ENCODE measurements at regions not wholly inside any gene's neighbourhood (a gene's known extent, or its start where the extent isn't known, plus 50 kb on each side); places are given as distances from the start of the nearest gene placed in this dataset.

DNA sequence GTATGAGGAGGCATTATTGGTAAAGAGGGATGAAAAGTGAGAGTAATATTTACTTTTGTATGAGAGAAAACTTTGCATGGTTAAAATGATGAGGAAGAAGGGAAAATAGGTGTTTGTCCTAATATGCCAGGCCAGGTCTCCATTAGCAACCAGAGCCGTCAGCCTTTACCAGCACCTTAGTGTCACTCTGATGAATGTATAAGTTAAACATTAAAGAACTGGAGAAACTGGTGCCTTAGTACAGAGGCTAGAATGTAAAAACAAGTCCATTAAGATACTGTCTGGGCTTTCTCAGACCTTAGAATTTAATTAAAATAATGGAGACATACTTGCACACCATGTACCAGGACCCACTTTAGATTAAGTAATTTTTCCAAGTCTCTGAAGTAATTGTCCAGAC is 222.3 kb downstream of the FAM47A start:
- H3K9me3 ChIP-seq, result no peaks in the 10 kb centered on the region
- H3K27me3 ChIP-seq (ENCODE audit: insufficient read depth in 3 of 3, low read length in 2 of 3), result no peaks in the 10 kb centered on the region
- 78 to 91% (median 83%) methylated on average over 1 of the region's 1 CpG for WGBS, 3 donors
- TF ChIP-seq, protein P1, sequence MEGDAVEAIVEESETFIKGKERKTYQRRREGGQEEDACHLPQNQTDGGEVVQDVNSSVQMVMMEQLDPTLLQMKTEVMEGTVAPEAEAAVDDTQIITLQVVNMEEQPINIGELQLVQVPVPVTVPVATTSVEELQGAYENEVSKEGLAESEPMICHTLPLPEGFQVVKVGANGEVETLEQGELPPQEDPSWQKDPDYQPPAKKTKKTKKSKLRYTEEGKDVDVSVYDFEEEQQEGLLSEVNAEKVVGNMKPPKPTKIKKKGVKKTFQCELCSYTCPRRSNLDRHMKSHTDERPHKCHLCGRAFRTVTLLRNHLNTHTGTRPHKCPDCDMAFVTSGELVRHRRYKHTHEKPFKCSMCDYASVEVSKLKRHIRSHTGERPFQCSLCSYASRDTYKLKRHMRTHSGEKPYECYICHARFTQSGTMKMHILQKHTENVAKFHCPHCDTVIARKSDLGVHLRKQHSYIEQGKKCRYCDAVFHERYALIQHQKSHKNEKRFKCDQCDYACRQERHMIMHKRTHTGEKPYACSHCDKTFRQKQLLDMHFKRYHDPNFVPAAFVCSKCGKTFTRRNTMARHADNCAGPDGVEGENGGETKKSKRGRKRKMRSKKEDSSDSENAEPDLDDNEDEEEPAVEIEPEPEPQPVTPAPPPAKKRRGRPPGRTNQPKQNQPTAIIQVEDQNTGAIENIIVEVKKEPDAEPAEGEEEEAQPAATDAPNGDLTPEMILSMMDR (IDR thresholded peaks at IDR 0.05), result no peak
- no peaks in the 10 kb centered on the region for H3K36me3 ChIP-seq (ENCODE audit: insufficient read depth in 1 of 2, low read depth in 1 of 2)
- intact Hi-C loops (cut with DNase I), result no loop called here
- DNase-seq (no peak), ATAC-seq (no peak)
- H3K27ac ChIP-seq, result no peak overlapping the region
- no peaks in the 10 kb centered on the region for H3K4me1 ChIP-seq
- H3K4me3 ChIP-seq, result no peak overlapping the region

DNA sequence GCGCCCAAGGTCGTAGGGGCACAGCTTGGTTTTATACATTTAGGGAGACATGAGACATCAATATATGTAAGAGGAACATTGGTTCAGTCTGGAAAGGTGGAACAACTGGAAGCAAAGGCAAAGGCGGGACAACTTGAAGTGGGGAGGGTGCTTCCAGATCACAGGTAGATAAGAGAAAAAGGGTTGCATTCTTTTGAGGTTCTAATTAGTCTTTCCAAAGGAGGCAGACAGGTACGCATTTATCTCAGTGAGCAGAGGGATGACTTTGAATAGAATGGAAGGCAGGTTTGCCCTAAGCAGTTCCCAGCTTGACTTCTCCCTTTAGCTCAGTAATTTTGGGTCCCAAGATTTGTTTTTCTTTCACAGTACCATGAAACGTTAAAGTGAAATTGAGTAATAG is 223.2 kb downstream of the FAM47A start:
- H3K27ac ChIP-seq, result no peak overlapping the region
- intact Hi-C loops (cut with DNase I), result no loop called here
- no peaks in the 10 kb centered on the region for H3K27me3 ChIP-seq (ENCODE audit: insufficient read depth in 3 of 3, low read length in 2 of 3)
- TF ChIP-seq, protein P1 (IDR thresholded peaks at IDR 0.05), result no peak
- WGBS, 3 donors, result 61 to 70% (median 68%) methylated on average over 5 of the region's 5 CpGs
- no peaks in the 10 kb centered on the region for H3K36me3 ChIP-seq (ENCODE audit: insufficient read depth in 1 of 2, low read depth in 1 of 2)
- ATAC-seq, result no peak
- no peaks in the 10 kb centered on the region for H3K4me1 ChIP-seq
- no peak for DNase-seq
- peaks cover 4% of the 10 kb centered on the region for H3K9me3 ChIP-seq
- no peak overlapping the region for H3K4me3 ChIP-seq

DNA sequence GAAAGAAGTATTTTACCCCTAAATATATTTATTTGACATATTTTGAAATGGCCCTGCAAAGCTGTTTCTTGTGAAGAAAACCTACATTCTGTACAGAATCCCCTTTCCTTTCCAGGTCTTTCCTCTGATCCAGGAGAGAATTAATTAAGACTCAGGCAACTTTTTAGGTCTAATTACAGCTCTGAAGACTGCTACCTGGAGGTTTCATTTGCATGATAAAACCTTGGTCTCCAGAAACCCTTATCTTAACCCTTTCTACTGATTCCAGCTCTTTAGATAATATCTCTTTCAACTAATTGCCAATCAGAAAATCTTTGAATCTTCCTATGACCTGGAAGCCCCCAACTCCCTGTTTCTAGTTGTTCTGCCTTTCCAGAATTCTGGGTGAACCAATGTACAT is 224.0 kb downstream of the FAM47A start:
- intact Hi-C loops (cut with DNase I), result no loop called here
- Histone ChIP-seq H3K27me3 (ENCODE audit: insufficient read depth in 3 of 3, low read length in 2 of 3) (no peaks in the 10 kb centered on the region), H3K9me3 (peaks cover 4% of the 10 kb centered on the region), H3K4me1 (no peaks in the 10 kb centered on the region), H3K36me3 (ENCODE audit: insufficient read depth in 1 of 2, low read depth in 1 of 2) (no peaks in the 10 kb centered on the region), H3K27ac (no peak overlapping the region), H3K4me3 (no peak overlapping the region)
- TF ChIP-seq, protein P1 (IDR thresholded peaks at IDR 0.05), result no peak
- no peak for ATAC-seq
- no peak for DNase-seq

DNA sequence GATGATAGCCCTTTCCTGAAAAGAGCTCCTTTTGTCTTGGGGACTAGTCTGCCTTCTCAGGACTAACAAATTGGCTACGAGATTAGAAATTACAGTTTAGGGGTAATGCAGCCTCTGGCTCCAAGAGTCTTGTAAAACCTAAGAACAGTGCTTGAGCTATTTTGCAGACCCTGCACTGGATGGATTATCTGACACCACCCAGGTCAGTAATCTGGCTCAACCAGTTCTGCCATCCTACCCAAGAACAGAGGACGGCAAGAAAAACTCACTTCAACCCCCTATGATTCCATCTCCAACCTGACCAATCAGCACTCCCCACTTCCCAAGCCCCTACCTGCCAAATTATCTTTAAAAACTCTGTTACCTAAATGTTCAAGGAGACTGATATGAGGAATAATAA is 225.1 kb downstream of the FAM47A start:
- intact Hi-C loops (cut with DNase I), result no loop called here
- Histone ChIP-seq H3K27ac (no peak overlapping the region), H3K36me3 (ENCODE audit: insufficient read depth in 1 of 2, low read depth in 1 of 2) (no peaks in the 10 kb centered on the region), H3K4me3 (no peak overlapping the region), H3K4me1 (no peaks in the 10 kb centered on the region), H3K9me3 (peaks cover 4% of the 10 kb centered on the region), H3K27me3 (ENCODE audit: insufficient read depth in 3 of 3, low read length in 2 of 3) (no peaks in the 10 kb centered on the region)
- WGBS, 3 donors, result 45 to 65% (median 51%) methylated on average over 2 of the region's 2 CpGs
- TF ChIP-seq, protein P1 (IDR thresholded peaks at IDR 0.05), result no peak
- DNase-seq, result no peak
- no peak for ATAC-seq

DNA sequence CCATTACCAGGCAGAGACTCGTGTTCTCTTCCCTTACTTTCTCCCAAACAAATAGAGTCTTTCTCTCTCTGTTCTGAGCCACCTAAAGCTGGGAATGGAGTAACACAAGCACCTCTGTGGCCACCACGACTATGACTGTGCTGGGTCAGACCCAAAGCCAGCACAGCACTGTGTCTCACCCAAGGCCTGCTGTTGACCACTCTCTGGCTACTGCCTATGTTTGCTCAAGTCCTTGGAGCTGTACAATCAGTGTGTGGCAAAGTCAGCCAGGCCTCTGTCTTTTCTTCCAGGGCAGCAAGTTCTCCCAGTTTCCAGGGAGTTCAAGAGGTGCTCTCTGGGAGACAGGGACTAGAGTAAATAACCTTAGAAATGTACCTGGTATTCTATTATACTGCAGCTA is 239.4 kb downstream of the FAM47A start:
- no peaks in the 10 kb centered on the region for H3K36me3 ChIP-seq (ENCODE audit: insufficient read depth in 1 of 2, low read depth in 1 of 2)
- WGBS, 3 donors, result 61 to 86% (median 77%) methylated on average over 2 of the region's 2 CpGs
- intact Hi-C loops (cut with DNase I), result no loop called here

More for the DNA sequence above, 239.4 kb downstream of the FAM47A start:
- Histone ChIP-seq H3K4me3 (no peak overlapping the region), H3K27me3 (ENCODE audit: insufficient read depth in 3 of 3, low read length in 2 of 3) (no peaks in the 10 kb centered on the region), H3K27ac (no peak overlapping the region), H3K4me1 (no peaks in the 10 kb centered on the region), H3K9me3 (no peaks in the 10 kb centered on the region)
- no peak for DNase-seq
- no peak for ATAC-seq
- TF ChIP-seq, protein P1 (IDR thresholded peaks at IDR 0.05), result no peak
